ENCODE measurements at regions not wholly inside any gene's neighbourhood (a gene's known extent, or its start where the extent isn't known, plus 50 kb on each side); places are given as distances from the start of the nearest gene placed in this dataset.

GRCh38 chr4:11894977-11895376 lies 466.3 kb upstream of the HS3ST1 start:
- DNase-seq (ENCODE audit: low read depth in 4 of 4, low spot score in 1 of 4): no peak

DNA sequence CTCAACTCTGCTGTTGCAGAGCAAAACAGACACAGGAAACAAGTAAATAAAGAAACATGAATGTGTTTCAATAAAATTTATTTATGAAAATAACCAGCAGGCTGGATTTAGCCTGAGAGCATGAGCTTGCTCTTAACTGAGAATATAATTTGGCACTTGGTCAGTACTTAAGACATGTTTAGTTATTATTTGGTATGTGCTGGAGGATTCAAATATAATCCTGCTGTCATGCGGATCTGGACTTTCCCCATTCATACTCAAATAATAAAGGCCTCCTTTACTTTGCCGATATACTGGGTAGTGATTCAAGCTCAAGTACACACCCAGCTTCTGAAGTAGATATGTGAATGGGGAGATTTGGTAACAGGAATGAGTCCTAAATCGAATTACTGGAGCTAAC lies 465.5 kb upstream of the HS3ST1 start:
- DNase-seq (ENCODE audit: low read depth in 4 of 4, low spot score in 1 of 4): no peak

GRCh38 chr4:11889099-11889498 lies 460.4 kb upstream of the HS3ST1 start:
- no peak for DNase-seq (ENCODE audit: low read depth in 4 of 4, low spot score in 1 of 4)

- DNase-seq (ENCODE audit: low read depth in 4 of 4, low spot score in 1 of 4): no peak
Observed at GRCh38 chr4:11881947-11882346, 453.3 kb upstream of the HS3ST1 start.

DNA sequence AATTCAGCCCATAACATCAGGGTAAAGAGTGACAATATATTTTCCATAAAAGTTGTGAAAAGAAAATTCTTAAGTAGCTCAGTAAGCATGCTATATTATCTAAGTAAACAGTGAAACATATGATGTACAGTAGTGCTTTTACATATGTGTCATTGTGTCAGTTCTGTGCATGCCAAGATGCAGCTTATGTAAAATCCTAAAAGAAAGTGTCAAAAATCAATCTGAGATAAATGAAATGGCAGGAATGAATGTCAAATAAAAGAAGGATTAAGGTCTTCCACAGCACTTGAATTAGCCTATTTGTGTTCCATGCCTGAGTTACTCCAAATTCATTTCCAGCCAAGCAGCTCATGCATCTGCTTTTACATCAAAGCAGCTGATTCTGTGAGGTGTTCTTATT lies 452.7 kb upstream of the HS3ST1 start:
- no peak for DNase-seq (ENCODE audit: low read depth in 4 of 4, low spot score in 1 of 4)

DNA sequence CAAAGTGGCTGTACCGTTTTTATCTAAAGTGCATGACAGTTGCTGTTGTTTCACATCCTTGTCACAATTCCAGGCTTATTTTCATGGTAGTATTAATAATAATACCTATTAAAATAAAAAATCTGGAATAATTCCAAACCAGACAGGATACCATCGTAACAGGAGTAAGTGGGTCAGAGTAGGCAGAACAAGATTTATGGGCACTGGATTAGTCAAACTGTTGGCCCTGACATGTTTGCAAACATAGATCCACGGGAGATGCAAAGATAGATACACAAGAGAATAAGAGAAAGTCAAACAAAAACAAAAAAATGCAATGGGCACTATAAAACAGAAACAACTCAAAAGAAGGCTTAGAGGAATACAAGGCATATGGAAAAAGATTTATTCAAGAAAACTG lies 449.5 kb upstream of the HS3ST1 start:
- DNase-seq (ENCODE audit: low read depth in 4 of 4, low spot score in 1 of 4): no peak

- DNase-seq (ENCODE audit: low read depth in 4 of 4, low spot score in 1 of 4): no peak
Observed at GRCh38 chr4:11876104-11876503, 447.4 kb upstream of the HS3ST1 start.

DNA sequence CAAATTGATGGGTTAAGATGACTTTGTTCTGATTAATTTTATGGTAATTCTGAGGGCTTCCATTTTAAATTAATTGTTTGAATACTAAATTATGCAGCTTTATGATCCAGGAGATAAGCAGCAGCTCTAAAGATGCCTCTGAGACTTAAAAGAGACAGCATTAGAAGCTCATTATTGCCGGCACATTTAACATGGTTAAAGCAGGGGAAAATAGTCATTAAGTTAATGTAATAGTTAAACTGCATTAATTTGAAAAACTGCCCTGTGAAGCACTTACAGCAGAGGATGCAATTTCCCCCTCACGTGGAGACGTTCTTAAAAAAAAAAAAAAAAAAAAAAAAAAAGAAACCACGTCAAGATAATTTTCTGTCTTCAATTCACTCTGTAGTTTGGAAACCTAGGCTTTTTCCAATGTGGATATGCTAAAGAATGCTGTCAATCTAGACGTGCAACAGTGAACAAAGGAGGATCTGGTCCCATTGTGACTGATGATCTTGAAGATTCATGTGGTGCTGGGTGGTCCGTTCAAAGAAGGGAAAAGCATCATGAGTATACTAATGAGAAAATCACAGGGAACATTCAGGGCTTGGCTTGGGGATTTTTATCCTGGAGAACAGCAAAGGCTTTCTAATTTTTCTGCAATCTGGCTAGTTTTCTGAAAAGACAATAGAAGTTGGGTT lies 440.6 kb upstream of the HS3ST1 start:
- no peak for DNase-seq (ENCODE audit: low read depth in 4 of 4, low spot score in 1 of 4)

- DNase-seq (ENCODE audit: low read depth in 4 of 4, low spot score in 1 of 4): no peak
Observed at GRCh38 chr4:11866391-11866790, 437.7 kb upstream of the HS3ST1 start.

- no peak for DNase-seq (ENCODE audit: low read depth in 4 of 4, low spot score in 1 of 4)
Observed at GRCh38 chr4:11860996-11861395, 432.3 kb upstream of the HS3ST1 start.

DNA sequence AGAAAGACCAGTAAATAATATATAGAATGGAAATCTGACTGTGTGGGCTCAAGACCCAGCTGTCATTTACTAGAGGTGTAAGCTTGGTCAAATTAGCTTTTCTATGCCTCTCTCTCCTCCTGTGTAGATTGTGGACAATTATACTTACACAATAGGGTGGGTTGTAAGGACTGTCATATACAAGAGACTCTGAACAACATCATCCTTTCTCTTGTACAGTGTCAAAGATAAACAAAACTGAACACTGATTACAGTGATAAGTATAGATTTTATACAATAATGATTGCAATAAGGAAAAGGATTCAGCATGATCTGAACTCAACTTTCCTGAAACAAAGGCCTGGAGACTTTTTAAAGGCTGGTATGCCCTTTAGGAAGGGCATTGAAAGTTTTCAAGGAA lies 429.2 kb upstream of the HS3ST1 start:
- DNase-seq (ENCODE audit: low read depth in 4 of 4, low spot score in 1 of 4): no peak

DNA sequence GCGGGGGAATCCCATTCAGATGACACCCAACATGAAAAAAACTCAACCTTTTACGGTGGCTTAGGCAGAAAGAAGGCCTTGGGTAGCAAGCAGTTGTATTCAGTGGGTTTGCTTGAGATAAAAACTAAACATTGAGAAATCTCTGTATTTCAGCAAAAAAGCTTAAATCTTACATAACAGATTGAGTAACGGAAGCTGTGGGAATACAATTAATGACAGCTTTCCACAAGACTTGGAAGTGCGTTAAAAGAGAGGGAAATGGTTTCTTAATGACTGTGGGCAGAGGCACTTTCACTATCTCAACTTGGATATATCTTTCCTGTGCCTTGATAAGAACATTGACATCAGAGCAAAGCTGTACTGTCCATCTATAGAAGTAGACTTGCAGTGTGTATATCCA lies 418.5 kb upstream of the HS3ST1 start:
- no peak for DNase-seq (ENCODE audit: low read depth in 4 of 4, low spot score in 1 of 4)

DNA sequence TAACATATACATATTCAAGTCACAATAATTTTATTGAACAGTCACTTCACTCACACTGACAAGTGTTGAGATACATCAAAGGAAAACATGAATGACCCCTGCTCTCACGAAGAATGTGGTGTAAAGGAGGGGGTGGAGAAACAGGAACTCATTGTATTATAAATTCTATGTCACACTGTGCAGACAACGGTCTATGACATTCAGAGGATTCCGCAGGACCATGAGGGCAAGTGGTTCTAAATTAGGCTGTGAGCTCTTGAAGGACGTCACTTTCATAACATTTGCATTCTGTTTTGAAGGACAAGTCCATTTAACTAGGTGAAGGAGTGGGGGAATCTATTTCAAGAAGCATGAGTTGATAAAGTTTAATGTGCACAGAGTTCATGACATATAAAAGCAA lies 415.2 kb upstream of the HS3ST1 start:
- DNase-seq (ENCODE audit: low read depth in 4 of 4, low spot score in 1 of 4): no peak

DNA sequence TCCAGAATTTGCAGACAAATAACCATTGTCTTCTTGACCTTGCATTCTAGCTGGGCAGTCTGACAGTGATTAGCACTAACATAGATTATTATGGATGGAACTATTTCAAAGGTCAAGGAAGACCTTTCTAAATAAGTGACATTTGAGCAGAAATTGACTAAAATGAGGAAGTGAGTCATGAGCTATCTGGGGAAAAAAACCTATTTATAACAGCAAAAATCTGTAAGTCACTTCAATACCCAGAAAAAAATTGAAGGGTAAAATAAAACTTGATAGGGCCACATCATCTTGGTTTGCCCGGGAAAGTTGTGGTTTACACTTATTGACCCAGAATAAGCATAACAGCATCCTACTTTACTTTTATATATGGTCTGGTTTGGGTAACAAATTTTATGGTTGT lies 414.6 kb upstream of the HS3ST1 start:
- no peak for DNase-seq (ENCODE audit: low read depth in 4 of 4, low spot score in 1 of 4)

DNA sequence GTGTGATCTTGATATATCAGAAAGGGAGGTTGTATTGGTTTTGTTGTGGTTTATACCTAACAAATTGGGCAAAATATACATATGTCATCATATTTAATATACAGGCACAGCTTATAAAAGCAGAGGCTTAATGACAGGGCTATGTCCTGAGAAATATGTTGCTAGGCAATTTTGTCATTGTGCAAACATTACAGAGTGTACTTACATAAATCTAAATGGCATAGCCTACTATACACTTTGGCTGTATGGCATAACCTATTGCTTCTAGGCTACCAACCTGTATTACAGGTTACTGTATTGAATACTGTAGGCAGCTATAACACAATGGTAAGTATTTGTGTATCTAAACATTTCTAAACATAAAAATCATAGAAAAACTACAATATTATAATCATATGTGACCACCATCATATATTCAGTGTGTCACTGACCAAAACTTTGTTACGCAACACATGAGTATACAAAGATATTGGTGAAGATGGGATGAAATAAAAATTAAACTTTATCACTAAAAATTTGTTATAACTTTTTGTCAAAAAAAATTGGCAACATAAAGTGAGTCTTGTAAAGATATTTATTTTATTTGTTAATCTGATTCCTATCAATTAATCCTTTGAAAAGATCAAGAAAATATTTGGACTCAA lies 414.0 kb upstream of the HS3ST1 start:
- no peak for DNase-seq (ENCODE audit: low read depth in 4 of 4, low spot score in 1 of 4)

- no peak for DNase-seq (ENCODE audit: low read depth in 4 of 4, low spot score in 1 of 4)
Observed at GRCh38 chr4:11839889-11840288, 411.2 kb upstream of the HS3ST1 start.

- DNase-seq (ENCODE audit: low read depth in 4 of 4, low spot score in 1 of 4): no peak
Observed at GRCh38 chr4:11831739-11832138, 403.0 kb upstream of the HS3ST1 start.

- no peak for DNase-seq (ENCODE audit: low read depth in 4 of 4, low spot score in 1 of 4)
Observed at GRCh38 chr4:11824566-11824965, 395.9 kb upstream of the HS3ST1 start.

GRCh38 chr4:11821772-11822430 lies 393.2 kb upstream of the HS3ST1 start:
- no peak for DNase-seq (ENCODE audit: low read depth in 4 of 4, low spot score in 1 of 4)

GRCh38 chr4:11817088-11817487 lies 388.4 kb upstream of the HS3ST1 start:
- no peak for DNase-seq (ENCODE audit: low read depth in 4 of 4, low spot score in 1 of 4)

DNA sequence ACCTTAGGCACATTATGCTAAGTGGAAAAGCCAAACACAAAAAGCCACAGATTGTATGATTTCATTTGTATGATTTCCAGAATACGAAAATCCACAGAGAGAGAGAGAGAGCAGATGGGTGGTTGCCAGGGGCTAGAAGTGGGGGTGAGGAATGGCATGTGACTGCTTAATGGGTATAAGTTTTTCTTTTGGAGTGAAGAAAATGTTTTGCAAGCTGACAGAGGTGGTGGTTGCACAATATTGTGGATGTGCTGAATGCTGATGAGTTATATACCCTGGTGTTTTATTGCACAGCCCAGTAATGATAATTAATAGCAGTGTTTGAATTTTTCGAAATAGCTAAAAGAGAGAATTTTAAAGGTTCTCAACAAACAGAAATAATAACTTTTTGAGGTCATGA lies 386.1 kb upstream of the HS3ST1 start:
- DNase-seq (ENCODE audit: low read depth in 4 of 4, low spot score in 1 of 4): no peak

DNA sequence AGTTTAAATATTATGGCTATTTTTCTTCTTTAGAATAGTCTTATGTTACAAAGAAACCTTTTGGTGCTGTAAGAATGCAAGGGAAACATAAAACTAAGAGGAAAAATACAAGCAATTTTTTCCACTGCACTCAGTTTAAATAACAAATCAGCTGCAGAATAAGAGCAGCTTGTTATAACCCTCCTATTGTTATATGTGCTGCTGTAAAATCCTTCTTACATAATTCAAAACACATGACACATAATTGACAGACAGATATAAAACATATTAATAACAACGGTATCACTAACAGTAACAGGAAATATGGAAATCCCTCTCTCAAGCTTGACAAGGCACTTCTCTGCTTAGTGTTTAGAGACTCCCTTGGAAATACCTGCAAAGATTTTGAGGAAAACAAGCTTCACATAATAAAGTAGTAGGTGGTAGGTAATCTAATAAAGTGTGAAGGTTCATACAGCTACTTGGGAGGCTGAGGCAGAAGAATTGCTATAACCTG lies 385.3 kb upstream of the HS3ST1 start:
- DNase-seq (ENCODE audit: low read depth in 4 of 4, low spot score in 1 of 4): no peak
